ENCODE measurements at regions not wholly inside any gene's neighbourhood (a gene's known extent, or its start where the extent isn't known, plus 50 kb on each side); places are given as distances from the start of the nearest gene placed in this dataset.

DNA sequence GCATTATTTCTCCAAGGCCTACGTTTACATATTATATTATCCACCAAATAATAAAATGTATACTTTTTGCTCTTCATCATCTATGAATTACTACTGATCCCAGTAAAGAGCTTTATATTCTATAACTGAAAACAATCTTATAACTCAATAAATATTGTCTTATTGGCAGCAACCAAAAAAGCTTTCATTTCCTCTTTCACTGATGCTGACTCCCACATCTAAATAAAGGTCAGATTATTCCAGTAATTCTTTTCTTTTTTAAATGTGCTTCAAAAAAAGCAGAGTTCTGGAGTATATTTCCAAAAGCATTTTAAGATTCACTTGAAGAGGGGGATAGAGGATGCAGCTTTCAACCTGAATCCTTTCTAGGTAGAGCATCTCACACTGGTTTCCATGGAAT is 75.3 kb upstream of the NR4A3 start:
- no peak for DNase-seq

DNA sequence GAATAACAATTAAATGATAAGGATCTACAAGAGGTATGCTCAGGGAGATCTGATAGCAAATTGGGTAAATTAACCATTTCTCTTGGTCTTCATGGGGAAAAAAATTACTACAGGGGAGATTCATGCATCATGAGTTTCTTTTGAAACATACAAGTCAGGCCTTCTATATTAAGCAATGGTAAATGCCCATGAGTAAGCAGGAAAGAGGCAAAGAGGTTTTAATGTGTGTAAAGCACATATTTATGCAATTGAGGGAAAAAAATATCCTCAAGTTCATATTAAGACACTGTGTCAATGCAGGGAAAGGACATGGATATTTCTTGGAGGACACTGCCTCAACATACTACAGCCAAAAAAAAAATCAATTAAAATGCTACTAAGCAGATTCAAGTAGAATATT is 73.4 kb upstream of the NR4A3 start:
- DNase-seq = no peak

DNA sequence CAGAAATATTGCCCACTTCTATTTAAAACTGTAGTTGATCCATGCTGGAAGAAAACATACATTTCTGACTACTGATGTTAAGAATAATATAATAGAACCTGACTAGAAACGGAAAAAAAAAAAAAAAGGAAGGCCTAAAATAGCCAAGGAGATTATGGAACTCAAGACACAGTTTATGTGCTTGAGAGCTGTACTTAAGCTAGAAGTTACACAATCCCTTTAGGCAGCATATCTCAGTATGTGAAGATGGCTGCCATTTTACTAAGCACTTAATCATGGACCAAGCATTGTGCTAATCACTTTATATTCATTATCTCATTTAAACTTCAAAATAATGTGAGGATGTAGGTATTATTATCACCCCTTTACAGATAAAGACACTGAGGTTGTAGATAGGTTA is 73.0 kb upstream of the NR4A3 start:
- no peak for DNase-seq

DNA sequence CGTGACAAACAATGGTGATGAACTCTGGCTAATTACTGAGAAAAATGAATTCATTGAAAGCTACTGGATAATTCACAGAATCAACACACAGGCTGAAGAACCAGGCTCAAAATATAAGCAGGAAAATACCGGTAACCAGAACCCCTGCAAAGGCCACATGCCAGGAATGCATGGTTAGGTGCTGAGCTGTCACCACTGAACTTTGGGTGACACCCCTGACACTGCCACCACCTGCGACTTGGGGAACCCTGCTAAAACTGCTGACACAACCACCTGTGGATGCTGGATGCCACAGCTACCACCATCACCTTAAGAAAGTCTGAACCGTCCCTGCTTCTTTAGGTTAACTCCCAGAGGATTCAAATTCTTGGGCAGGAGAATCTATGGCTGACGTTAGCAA is 72.0 kb upstream of the NR4A3 start:
- no peak for DNase-seq

DNA sequence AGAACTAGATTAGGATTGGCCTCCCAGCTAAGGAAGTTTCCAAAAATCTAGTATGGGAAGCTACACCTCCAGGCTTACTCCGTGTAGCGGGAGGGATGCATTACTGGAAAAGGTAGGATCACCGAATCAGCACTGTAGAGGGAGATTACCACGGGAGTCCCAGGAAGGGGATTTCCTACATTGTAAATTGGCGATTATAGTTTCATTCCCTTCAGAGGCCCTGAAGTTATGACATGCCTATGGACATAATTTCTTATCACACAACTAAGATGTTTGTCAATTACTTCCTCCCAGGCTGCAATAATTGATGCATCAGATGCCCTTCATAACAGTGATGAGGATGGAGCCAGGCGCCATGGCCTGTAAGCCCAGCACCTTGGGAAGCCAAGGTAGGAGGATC is 71.2 kb upstream of the NR4A3 start:
- DNase-seq = no peak

DNA sequence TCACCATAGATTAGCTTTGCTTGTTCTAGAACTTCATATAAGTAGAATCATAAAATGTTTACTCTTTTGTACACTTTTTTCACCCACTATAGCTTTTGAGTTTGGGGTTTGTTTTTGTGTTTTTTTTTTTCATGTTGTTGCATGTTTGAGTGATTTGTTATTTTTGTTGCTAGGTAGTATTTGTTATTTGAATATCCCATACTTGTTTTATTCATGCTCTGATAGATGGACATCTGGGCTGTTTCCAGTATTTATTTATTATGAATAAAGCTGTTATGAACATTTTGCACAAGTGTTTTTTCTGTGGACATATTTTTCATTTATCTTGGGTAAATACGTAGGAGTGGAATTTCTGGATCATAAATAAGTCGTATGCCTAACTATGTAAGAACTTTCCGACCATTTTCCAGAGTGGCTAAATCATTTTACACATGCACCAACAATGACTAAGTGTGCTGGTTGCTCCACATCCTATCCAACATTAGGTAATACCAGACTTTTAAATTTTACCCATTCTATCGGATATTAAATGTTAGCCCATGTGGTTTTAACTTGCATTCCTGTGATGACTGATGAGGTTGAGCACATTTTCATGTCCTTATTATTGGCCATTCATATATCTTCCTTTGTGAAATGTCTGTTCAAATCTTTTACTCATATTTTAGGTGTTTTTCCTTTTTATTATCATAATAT is 69.1 kb upstream of the NR4A3 start:
- no peak for DNase-seq

DNA sequence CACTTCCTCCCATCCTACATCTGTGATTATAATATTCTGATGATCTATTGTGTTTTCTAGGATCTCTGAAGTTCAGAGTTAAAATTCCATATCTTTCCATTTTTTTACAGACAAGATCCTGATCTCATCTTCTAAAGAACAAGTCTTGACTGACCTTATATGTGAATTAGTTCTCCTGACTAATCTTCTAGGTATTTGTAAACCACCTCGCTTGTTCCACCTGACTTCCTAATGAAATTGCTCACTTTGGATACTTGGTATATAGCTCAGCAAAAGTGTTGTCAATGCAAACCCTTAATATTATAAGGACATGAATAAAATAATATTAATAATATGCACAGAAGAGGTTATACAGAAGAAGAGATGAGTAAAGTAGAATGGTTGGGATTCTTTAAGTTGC is 68.2 kb upstream of the NR4A3 start:
- no peak for DNase-seq

DNA sequence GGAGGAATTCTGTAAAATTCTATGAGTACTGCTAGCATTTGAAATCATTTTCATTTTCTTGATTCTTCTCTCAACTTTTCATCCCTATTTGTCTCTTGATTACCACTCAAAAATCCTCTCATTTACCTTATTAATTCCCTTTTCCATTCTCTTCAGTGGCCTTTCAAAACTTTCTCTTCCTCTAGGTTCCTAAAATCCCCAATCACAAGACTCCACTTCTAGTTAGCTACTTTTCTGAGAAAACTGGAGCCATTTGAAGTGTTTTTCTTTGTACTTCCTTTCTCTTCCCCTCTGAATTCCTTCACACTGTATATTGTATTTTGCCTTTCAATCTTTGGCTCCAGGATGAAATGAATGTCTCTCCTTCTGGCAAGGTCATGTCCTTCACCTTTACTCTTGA is 61.3 kb upstream of the NR4A3 start:
- DNase-seq = no peak

DNA sequence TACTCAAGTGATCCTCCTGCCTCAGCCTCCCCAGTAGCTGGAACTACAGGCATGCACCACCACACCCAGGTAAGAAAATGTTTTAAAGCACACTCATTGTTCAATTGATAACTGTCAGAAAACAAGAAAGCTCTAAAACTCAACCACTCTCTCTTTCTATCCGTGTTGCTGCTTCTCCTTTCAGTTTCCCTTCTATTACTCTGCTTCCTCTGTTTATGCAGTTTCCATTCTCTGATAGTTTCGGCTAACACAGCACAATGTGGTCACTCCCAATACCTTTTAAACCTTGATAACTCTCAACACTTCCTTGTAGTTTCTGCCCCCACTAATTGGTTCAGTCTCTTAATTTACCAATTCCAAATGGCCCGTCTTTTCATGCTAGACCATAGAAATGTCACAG is 59.2 kb upstream of the NR4A3 start:
- peak in 1 of 56 donors; percentile 1 for DNase-seq
